GM21723 (cell line): ENCODE measurements at regions not wholly inside any gene's neighbourhood (a gene's known extent, or its start where the extent isn't known, plus 50 kb on each side); places are given as distances from the start of the nearest gene placed in this dataset.
"Not testable (repeated sequence)": the region's sequence is repeated elsewhere in the genome, so short reads cannot be mapped to it uniquely, and the experiment has no call there.

Experiments used
- ATAC-seq: cut with Tn5 transposase; IDR thresholded peaks from one replicate; pipeline ENCODE4 v1.9.1; 2021; ENCODE audit warnings: mild to moderate bottlenecking, moderate library complexity; ENCODE audit not compliant: unreplicated experiment

GRCh38 chr7:17044396-17044795 lies 162.6 kb upstream of the AGR3 start:
- ATAC-seq = no peak

GRCh38 chr7:17044861-17045260 lies 163.1 kb upstream of the AGR3 start:
- no peak for ATAC-seq

DNA sequence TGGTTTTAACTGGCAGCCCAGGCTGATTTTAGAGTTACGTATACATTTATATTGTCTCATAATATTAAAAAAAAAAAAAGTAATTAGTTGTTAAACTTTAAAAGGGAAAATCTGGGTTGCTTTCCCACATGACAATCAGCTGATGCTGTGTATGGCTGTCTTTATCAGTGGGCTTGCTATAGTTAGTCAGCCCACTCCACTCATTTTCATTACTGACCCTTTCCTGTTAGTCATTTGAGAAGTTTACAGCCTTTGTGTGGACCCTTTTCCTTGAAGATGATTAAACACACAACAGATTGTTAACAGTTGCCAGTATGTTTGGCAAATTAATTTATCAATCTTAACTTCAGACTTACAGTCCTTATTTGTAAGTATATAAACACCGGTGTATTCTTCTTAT lies 164.5 kb upstream of the AGR3 start:
- no peak for ATAC-seq

DNA sequence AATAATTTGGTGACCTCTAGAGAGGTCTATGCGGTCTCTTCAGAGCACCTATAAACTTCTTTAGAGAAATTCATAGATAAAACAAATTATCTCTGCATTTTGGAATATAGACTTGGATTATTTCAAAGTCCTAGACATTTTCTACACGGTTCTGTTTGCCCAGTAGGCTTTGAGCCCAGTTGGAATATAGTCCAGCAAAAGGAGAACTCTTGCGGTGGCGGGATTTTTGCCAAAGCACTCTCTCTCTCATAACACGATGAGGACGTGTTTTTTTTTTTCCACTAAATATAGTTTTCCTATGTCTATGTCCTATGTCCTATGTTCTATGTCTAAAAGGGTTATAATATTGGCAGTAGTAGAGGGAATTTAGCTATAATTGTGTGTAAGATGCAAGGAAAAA lies 164.9 kb upstream of the AGR3 start:
- ATAC-seq = no peak

DNA sequence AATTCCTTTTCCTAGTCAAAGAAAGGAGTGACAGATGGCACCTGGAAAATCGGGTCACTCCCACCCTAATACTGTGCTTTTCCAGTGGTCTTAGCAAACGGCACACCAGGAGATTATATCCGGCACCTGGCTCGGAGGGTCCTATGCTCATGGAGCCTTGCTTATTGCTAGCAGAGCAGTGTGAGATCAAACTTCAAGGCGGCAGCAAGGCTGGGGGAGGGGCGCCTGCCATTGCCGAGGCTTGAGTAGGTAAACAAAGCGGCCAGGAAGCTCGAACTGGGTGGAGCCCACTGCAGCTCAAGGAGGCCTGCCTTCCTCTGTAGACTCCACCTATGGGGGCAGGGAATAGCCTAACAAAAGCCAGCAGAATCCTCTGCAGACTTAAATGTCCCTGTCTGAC lies 171.4 kb upstream of the AGR3 start:
- not testable (repeated sequence) for ATAC-seq

DNA sequence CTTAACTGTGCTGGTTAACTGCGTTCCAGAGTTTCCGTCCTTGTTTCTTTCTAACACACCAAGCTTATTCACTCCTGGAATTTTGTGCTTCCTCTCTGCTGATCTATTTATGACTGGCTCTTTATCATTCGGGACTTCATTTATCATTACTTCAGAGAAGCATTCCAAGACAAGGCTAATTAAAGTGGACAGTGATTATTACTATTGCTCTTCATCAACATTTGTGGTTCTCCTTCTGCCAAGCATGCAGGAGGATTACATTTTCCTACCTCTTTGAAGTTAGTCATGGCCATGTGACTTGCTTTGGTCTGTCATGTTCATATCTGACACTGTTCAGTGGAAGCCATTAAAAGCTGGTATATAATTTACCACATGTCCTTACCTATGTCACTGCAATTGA lies 172.4 kb upstream of the AGR3 start:
- no peak for ATAC-seq

- no peak for ATAC-seq
These were observed 173.1 kb upstream of the AGR3 start for GRCh38 chr7:17054836-17055235.

DNA sequence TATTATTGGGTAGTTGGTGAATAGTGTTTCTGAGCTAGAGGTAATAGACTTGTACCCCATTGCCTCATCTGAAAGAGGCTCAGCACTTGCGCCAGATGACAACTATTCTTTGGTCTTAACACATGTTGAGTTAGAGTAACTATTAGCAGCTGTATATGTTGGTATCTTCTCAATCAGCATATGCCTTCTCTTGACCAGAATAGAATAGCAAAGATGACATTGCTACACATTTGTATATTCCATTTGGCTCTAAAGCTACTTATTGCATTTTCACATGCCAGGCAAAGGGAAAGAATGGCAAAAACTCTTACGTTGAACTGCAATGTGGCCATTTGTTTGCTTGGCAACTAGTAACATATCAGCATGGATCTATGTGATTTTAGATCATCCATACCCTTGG lies 173.8 kb upstream of the AGR3 start:
- ATAC-seq = no peak

DNA sequence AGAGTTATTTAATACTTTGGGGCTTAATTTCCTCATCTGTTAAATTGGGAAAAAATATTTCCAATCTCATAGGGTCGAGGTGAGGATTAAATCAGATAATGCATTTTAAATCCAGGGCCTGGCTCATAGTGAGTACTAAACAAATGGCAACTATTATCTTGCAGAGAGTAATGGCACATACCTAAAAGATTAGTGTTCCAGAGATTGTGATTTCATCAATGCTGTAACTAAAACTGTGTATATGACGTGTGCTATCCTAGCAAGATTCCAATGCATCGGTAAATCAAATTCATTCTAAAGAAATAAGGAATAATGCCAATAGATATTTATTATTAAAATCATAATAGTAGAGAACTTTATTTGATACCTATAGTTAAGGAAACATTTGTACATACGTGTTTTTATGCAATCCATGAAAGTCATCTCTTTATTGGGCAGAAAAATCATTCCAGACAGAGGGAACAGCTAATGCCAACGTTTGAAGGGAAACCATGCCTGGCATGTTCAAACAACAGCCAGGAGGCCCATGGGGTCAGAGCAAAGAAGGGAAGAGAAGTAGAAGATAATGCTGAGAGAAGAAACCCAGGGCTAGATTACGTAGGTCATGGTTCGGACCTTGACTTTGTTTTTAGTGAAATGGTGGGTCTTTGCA lies 174.8 kb upstream of the AGR3 start:
- no peak for ATAC-seq

DNA sequence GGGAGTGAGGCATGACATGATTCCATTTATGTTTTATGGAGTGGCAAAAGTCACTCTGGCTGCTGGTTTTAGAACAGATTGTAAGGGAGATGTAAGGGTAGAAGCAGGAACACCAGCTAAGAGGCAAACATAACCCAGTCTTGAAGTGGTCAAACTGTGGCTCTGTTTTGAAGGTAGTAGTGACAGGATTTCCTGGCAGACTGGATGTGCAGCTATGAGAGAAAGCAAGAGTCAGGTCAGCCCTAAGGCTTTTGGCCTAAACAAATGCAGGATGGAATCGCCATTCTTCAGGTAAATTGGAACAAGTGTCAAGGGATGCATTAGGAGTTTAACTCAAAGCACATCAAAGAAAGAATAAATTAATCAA lies 175.3 kb upstream of the AGR3 start:
- ATAC-seq = no peak

DNA sequence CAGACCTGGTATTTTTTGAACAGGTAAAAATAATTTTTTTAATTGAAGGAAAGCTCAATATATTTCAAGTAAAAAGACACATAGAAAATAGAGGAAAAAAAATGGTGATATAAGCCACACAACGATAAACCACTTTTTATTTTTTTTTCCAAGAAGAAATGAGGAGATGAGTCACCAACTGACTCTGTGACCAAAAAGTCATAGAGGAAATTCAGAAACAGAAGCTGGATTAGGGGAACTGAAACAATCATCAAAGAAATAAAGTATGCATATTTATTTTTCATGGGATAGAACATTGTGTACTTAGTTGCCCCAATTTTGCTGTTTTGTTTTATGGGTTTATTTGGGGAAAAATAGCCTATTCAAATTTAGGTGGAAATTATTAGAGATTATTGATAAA lies 176.8 kb upstream of the AGR3 start:
- ATAC-seq = no peak

- no peak for ATAC-seq
These were observed 178.3 kb upstream of the AGR3 start for GRCh38 chr7:17060051-17060450.

GRCh38 chr7:17061443-17061842 lies 179.7 kb upstream of the AGR3 start:
- ATAC-seq = no peak

GRCh38 chr7:17062151-17063044 lies 180.6 kb upstream of the AGR3 start:
- ATAC-seq = no peak

GRCh38 chr7:17063045-17063383 lies 181.2 kb upstream of the AGR3 start:
- ATAC-seq = no peak

DNA sequence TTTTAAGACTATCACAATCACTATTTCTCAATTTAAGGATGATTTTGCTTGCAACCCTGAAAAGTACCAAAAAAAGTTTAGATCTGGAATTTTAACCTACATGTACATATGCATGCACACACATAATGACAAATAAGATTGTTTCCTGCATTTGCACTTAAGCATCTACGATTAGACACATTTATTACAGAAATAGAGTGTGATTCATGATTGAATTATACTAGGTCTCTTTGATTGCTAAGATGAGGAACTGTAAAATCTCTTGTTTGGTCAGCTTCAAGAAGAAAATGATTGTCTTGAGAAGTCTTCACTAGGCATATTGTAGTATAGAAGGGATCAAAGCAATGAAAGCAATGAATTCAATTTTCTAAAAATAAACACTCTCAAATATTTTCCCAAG lies 185.9 kb upstream of the AGR3 start:
- no peak for ATAC-seq

GRCh38 chr7:17069146-17069545 lies 187.4 kb upstream of the AGR3 start:
- ATAC-seq = no peak

DNA sequence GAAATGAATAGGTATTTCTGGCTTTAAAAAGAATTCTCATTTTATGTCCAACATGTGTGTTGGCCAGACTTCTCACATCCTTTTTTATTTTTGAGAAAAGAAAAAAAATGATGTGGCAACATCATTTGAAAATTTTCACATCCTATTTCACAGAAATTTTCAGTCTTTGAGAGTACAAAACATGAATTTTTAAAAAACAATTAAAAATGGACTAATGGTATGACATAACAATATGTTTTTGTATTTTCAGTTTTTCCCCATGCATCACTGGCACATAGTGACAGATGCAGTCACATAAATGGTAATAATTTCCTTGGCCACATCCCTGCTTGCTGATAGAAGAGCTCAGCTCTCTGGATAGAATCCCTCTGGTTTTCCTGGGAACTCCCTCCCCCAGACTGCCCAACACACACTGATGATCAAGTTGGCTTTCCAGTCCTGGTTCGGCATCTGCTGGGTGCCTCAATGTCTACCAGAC lies 188.5 kb upstream of the AGR3 start:
- ATAC-seq = peak; percentile 32

DNA sequence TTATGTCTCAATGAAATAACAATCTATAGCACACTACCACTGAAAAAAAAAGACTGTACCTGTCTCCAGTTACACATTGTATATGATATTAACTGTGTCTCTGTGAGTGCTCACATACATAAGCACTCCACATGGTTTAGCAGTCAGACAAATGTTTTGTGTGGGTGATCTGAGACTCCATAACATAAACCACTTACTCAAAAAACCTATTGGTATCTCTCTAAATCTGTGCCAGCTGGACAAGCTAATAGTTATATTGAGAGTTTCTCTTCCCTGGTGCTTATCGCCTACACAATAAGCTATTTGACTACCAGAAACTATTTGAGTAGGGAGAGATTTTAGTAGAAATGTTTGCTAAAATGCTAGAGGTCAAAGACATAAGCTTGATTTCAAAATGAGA lies 190.1 kb upstream of the AGR3 start:
- peak; percentile 76 for ATAC-seq

DNA sequence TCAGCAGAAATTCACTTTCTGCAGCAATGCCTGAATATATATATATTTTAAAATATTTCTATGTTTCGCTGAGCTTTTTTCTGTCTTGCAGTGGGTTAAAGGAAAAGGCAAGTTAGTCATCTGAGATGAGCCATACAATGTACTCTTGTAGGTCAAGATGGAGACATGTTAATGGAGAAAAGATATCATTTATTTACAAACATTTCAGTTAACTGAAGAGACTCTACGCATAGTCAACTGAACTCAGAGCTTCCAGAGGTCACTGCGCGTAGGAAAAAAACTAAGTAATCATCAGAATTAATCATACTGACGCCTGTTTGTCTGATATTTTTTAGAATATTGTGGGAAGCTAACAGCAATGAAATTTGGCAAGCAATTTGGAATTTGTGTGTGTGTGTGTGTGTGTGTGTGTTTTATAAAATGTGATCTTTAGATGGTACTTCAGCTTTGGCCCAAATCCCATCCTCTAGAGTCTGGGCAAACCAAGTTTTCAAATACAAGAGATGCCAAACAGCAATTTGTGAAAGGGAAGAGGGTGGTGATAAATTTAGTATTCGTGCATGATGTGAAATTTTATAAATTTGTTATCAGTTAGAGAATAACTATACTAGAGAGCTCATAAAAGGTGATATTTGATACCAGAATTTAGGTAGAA lies 193.9 kb upstream of the AGR3 start:
- no peak for ATAC-seq

DNA sequence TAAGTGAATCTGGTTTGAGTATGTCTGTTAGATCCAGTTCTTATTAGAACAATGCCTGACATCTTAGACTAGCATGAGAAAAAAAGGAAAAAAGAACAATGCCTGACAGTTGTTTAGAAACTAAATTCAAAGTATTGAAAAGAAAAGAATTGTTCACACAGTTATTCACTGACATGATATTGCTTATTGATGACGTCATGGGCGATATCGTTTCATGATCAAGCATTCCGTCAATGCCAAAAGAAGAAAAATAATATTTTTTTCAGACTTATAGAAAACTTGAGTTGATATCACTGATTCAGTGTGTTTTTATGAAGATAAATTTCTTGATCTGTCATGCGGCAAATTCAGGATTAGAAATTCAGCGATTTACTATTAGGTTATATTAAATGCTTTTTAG lies 196.5 kb upstream of the AGR3 start:
- no peak for ATAC-seq
